Endothelial cell of umbilical vein (primary cell): ENCODE measurements at regions not wholly inside any gene's neighbourhood (a gene's known extent, or its start where the extent isn't known, plus 50 kb on each side); places are given as distances from the start of the nearest gene placed in this dataset.

Experiments used
- BruUV-seq: library from RNA; stranded (reverse); fragments of 400-500 nt; replicated peaks from 2 replicates; lab custom pipeline; 2021; lab: Mats Ljungman, UMichigan
- CTCF ChIA-PET: fragments of 300-600, 350-600 bp; sonication (Branson Sonifier 250); formaldehyde crosslinking; loops from one replicate; lab custom pipeline; 2021; ENCODE audit warnings: antibody characterized with exemption, inconsistent platforms; lab: Charles Lee
- POLR2A ChIA-PET: fragments of 300-600, 350-600 bp; sonication (Branson Sonifier 250); formaldehyde crosslinking; loops from one replicate; lab custom pipeline; 2021; ENCODE audit warnings: antibody characterized with exemption, inconsistent platforms; lab: Charles Lee
- DNase-seq: peaks from one replicate; pipeline ENCODE4 v3.0.0-alpha.2; 2011; ENCODE audit warnings: low read depth, low spot score
- FAIRE-seq: peaks from 2 replicates; lab custom pipeline; 2011; peaks lifted over from hg19 to GRCh38; lab: Jason Lieb, UNC
- H2AFZ ChIP-seq: 2 replicates; pipeline ENCODE4 v1.6.0; 2012; ENCODE audit warnings: low read depth, low read length, control low read depth, inconsistent platforms
- H3K27ac ChIP-seq: 2 replicates; pipeline ENCODE4 v1.5.1; 2011; ENCODE audit warnings: low read depth, mild to moderate bottlenecking, control low read depth, low read length, moderate library complexity; ENCODE audit not compliant: insufficient read depth
- H3K27me3 ChIP-seq, 2 experiments: 2 replicates each; pipeline versions ENCODE4 v1.6.0 to v1.6.1; 2011; ENCODE audit warnings: low read length in 2 of 2, mixed read lengths in 1 of 2; ENCODE audit not compliant: control insufficient read depth in 2 of 2, insufficient read depth in 2 of 2
- H3K36me3 ChIP-seq, 2 experiments: 2 replicates in 1 of 2; 3 replicates in 1 of 2; pipeline ENCODE4 v1.5.1; 2011; ENCODE audit warnings: low read length in 2 of 2, mild to moderate bottlenecking in 1 of 2, moderate library complexity in 1 of 2; ENCODE audit not compliant: control insufficient read depth in 2 of 2, insufficient read depth in 2 of 2; ENCODE audit errors: extremely low read depth in 1 of 2
- H3K4me1 ChIP-seq: 3 replicates; pipeline ENCODE4 v1.5.1; 2011; ENCODE audit warnings: mild to moderate bottlenecking, low read length; ENCODE audit not compliant: control insufficient read depth, insufficient read depth; ENCODE audit errors: extremely low read depth
- H3K4me2 ChIP-seq: 2 replicates; pipeline ENCODE4 v1.6.1; 2011; ENCODE audit warnings: low read length, control low read depth, mixed read lengths; ENCODE audit not compliant: insufficient read depth
- H3K4me3 ChIP-seq, 3 experiments: fragments of 200-600 bp in 1 of 3; sonication (generic), shearing (Covaris generic) in 1 of 3; replicated peaks in 1 of 3; 2 replicates each; pipeline ENCODE4 v1.5.1; 2011 to 2016; ENCODE audit warnings: control low read depth in 3 of 3, low read length in 3 of 3, mild to moderate bottlenecking in 2 of 3, inconsistent platforms in 1 of 3, low read depth in 1 of 3, moderate library complexity in 1 of 3; ENCODE audit not compliant: insufficient read depth in 1 of 3
- H3K79me2 ChIP-seq: 2 replicates; pipeline ENCODE4 v1.6.0; 2012; ENCODE audit warnings: low read length, inconsistent platforms; ENCODE audit not compliant: control insufficient read depth, insufficient read depth
- H3K9ac ChIP-seq: replicated peaks from 2 replicates; pipeline ENCODE3; 2011; ENCODE audit warnings: low read length, control low read depth; ENCODE audit not compliant: insufficient read depth; ENCODE audit errors: extremely low read depth
- H3K9me1 ChIP-seq: replicated peaks from 3 replicates; pipeline ENCODE4 v1.6.0; 2011; ENCODE audit warnings: mild to moderate bottlenecking, low read length; ENCODE audit not compliant: control insufficient read depth, insufficient read depth; ENCODE audit errors: extremely low read depth
- H3K9me3 ChIP-seq: replicated peaks from 2 replicates; pipeline ENCODE4 v1.5.1; 2012; ENCODE audit warnings: low read length, inconsistent platforms; ENCODE audit not compliant: control insufficient read depth, insufficient read depth
- H4K20me1 ChIP-seq: replicated peaks from 2 replicates; pipeline ENCODE3; 2011; ENCODE audit warnings: mild to moderate bottlenecking, low read length; ENCODE audit not compliant: control insufficient read depth, insufficient read depth; ENCODE audit errors: extremely low read depth
- CTCF ChIP-seq, 2 donors: IDR thresholded peaks; 1 replicate in 1 of 2; 2 replicates in 1 of 2; pipeline ENCODE4 v1.5.1; 2011; ENCODE audit warnings: low read length in 2 of 2, mild to moderate bottlenecking in 2 of 2, moderate library complexity in 2 of 2, control low read depth in 1 of 2, inconsistent platforms in 1 of 2, low read depth in 1 of 2; ENCODE audit not compliant: insufficient read depth in 1 of 2; ENCODE audit errors: extremely low read depth in 1 of 2
- EZH2 ChIP-seq: IDR thresholded peaks from 2 replicates; pipeline ENCODE4 v1.6.1; 2012; ENCODE audit warnings: borderline replicate concordance, low read depth, mild to moderate bottlenecking, moderate library complexity, low read length, inconsistent platforms; ENCODE audit not compliant: severe bottlenecking
- FOS ChIP-seq: IDR thresholded peaks from 2 replicates; pipeline ENCODE4 v1.6.1; 2011; ENCODE audit warnings: mild to moderate bottlenecking, low read length, moderate library complexity, borderline replicate concordance; ENCODE audit not compliant: insufficient read depth
- GATA2 ChIP-seq: IDR thresholded peaks from 2 replicates; pipeline ENCODE4 v1.7.0; 2011; ENCODE audit warnings: low read depth, mild to moderate bottlenecking, moderate library complexity, mixed read lengths, low read length; ENCODE audit not compliant: insufficient read length, insufficient read depth
- JUN ChIP-seq: IDR thresholded peaks from 2 replicates; pipeline ENCODE4 v1.6.1; 2011; ENCODE audit warnings: borderline replicate concordance, low read depth; ENCODE audit not compliant: insufficient read length, insufficient read depth
- MYC ChIP-seq: IDR thresholded peaks from one replicate; pipeline ENCODE4 v1.6.1; 2011; ENCODE audit warnings: mild to moderate bottlenecking, low read depth, low read length
- POLR2A ChIP-seq: IDR thresholded peaks from 2 replicates; pipeline ENCODE4 v1.6.1; 2012; ENCODE audit warnings: low read depth, mild to moderate bottlenecking, control low read depth, low read length
- POLR2AphosphoS5 ChIP-seq: IDR thresholded peaks from 2 replicates; pipeline ENCODE4 v1.6.1; 2012; ENCODE audit warnings: low read depth, mild to moderate bottlenecking, control low read depth, low read length, moderate library complexity; ENCODE audit not compliant: insufficient read depth
- dilution Hi-C: fragments of 300-500 bp; cut with MboI; formaldehyde crosslinking; loops from one replicate; pipeline ENCODE4 v1.15.0; 2019; ENCODE audit warnings: low sequenced_read_pairs; ENCODE audit not compliant: extremely low pct_ligation_motif_present
- intact Hi-C: fragments of 100-400 bp; cut with micrococcal nuclease; formaldehyde crosslinking; loops from one replicate; pipeline ENCODE4 v1.10.0; 2022
- TF ChIP-seq, protein P1 (sequence below): IDR thresholded peaks from 2 replicates; pipeline ENCODE4 v1.6.1; 2011; ENCODE audit not compliant: insufficient read depth, insufficient read length

DNA sequence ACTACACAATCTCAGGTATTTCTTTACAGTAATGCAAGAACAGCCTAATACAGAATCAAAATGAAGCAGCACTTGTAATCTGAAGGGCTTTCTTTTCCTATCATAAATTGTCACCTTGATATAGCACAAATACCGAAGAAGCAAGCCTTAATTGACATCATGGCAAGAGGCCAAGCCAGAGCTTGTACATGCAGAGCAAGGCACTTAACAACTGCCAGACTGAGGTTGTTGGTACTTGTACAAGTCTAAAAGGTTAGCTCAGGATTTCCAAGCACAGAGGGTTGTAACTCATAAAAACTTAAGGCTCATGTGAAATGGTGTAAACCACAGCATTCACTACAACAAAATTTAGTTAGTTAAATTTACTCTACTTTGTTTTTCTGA, 158.8 kb upstream of the SPEF2 start:
- H3K4me3 ChIP-seq: no peak overlapping the region
- POLR2A ChIA-PET: no interaction called here
- dilution Hi-C loops (no loop called here), intact Hi-C loops (no loop called here)
- TF ChIP-seq FOS (no peak), POLR2AphosphoS5 (no peak), CTCF (IDR thresholded peaks at IDR 0.05; ENCODE audit: extremely low read depth in 1 of 2, insufficient read depth in 1 of 2, low read depth in 1 of 2, low read length in 2 of 2) (no peak), JUN (no peak), GATA2 (no peak), MYC (no peak), EZH2 (no peak), POLR2A (no peak)
- TF ChIP-seq, protein P1, sequence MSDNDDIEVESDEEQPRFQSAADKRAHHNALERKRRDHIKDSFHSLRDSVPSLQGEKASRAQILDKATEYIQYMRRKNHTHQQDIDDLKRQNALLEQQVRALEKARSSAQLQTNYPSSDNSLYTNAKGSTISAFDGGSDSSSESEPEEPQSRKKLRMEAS: no peak
- DNase-seq (no peak), FAIRE-seq (no peak)
- no peaks in the 10 kb centered on the region for H3K9me3 ChIP-seq
- H3K27ac ChIP-seq: no peak overlapping the region
- no peaks in the 10 kb centered on the region for H3K27me3 ChIP-seq
- H4K20me1 ChIP-seq: no peaks in the 10 kb centered on the region
- H3K4me2 ChIP-seq: no peak overlapping the region
- no TSS peak for BruUV-seq
- H3K36me3 ChIP-seq: no peaks in the 10 kb centered on the region
- H2AFZ ChIP-seq: no peak overlapping the region
- H3K79me2 ChIP-seq: no peaks in the 10 kb centered on the region
- CTCF ChIA-PET: no interaction called here
- H3K4me1 ChIP-seq: no peaks in the 10 kb centered on the region
- no peak overlapping the region for H3K9ac ChIP-seq
- H3K9me1 ChIP-seq: no peaks in the 10 kb centered on the region
